Glutamatergic neuron (in vitro differentiated cells): ENCODE measurements at regions not wholly inside any gene's neighbourhood (a gene's known extent, or its start where the extent isn't known, plus 50 kb on each side); places are given as distances from the start of the nearest gene placed in this dataset.

Experiments
- DNase-seq: peaks from one replicate; pipeline ENCODE4 v3.0.0; 2022
- H3K27ac Mint-ChIP-seq: one replicate; pipeline ENCODE4 v1.8.0; 2020; ENCODE audit warnings: mild to moderate bottlenecking, mixed read lengths, inconsistent platforms; ENCODE audit not compliant: unreplicated experiment
- H3K27me3 Mint-ChIP-seq: one replicate; pipeline ENCODE4 v1.8.0; 2020; ENCODE audit warnings: mild to moderate bottlenecking, moderate library complexity, mixed read lengths, inconsistent platforms; ENCODE audit not compliant: unreplicated experiment
- H3K36me3 Mint-ChIP-seq: one replicate; pipeline ENCODE4 v1.8.0; 2020; ENCODE audit warnings: mild to moderate bottlenecking, mixed read lengths, inconsistent platforms; ENCODE audit not compliant: unreplicated experiment
- H3K4me1 Mint-ChIP-seq: one replicate; pipeline ENCODE4 v1.8.0; 2020; ENCODE audit warnings: mild to moderate bottlenecking, low read depth, mixed read lengths, inconsistent platforms; ENCODE audit not compliant: unreplicated experiment
- H3K4me3 Mint-ChIP-seq: one replicate; pipeline ENCODE4 v1.8.0; 2020; ENCODE audit warnings: mild to moderate bottlenecking, mixed read lengths, inconsistent platforms; ENCODE audit not compliant: unreplicated experiment
- H3K9me3 Mint-ChIP-seq: one replicate; pipeline ENCODE4 v1.8.0; 2020; ENCODE audit warnings: mild to moderate bottlenecking, moderate library complexity, mixed read lengths, inconsistent platforms; ENCODE audit not compliant: unreplicated experiment
- TF ChIP-seq, protein P1 (sequence below): fragments of 200-600 bp; sonication (generic); IDR thresholded peaks from one replicate; pipeline ENCODE4 v1.5.0; 2021; ENCODE audit not compliant: partially characterized antibody, unreplicated experiment

DNA sequence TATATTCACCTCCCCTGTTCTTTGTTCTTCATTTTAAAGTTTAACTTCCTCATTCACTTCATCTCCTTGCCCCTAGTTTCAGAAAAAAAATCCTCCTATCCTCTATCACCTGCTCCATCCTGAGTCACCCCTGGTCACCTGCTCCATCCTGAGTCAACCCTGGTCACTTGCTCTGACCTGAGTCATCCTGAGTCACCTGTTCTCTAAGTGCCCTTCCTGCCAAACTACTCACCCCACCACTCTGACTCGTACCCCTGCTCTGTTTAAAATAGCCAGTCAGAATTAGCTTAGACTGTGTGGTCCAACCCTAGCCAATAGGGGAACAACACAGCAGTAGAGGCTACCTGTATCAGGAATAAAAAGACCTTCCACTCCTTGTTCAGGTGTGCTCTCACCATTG is 716.9 kb downstream of the ZBBX start:
- Mint-ChIP-seq H3K27ac (no peak overlapping the region), H3K36me3 (peaks cover 6% of the 10 kb centered on the region), H3K27me3 (no peaks in the 10 kb centered on the region), H3K4me3 (no peak overlapping the region), H3K9me3 (peaks cover 2% of the 10 kb centered on the region), H3K4me1 (no peaks in the 10 kb centered on the region)
- TF ChIP-seq, protein P1, sequence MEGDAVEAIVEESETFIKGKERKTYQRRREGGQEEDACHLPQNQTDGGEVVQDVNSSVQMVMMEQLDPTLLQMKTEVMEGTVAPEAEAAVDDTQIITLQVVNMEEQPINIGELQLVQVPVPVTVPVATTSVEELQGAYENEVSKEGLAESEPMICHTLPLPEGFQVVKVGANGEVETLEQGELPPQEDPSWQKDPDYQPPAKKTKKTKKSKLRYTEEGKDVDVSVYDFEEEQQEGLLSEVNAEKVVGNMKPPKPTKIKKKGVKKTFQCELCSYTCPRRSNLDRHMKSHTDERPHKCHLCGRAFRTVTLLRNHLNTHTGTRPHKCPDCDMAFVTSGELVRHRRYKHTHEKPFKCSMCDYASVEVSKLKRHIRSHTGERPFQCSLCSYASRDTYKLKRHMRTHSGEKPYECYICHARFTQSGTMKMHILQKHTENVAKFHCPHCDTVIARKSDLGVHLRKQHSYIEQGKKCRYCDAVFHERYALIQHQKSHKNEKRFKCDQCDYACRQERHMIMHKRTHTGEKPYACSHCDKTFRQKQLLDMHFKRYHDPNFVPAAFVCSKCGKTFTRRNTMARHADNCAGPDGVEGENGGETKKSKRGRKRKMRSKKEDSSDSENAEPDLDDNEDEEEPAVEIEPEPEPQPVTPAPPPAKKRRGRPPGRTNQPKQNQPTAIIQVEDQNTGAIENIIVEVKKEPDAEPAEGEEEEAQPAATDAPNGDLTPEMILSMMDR, result no peak
- no peak for DNase-seq

DNA sequence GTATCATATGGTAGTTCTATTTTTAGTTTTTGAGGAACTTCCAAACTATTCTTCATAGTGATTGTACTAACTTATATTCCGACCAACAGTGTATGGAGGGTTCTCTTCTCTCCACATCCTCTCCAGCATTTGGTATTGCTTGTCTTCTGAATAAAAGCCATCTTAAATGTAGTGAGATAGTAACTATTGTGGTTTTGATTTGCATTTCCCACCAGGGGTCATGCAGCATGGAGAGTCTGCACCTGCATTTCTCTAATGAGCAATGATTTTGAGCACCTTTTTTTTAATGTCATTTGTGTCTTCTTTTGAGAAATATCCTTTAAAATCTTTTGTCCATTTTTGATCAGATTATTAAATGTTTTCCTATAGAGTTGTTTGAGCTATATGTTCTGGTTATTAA is 718.5 kb downstream of the ZBBX start:
- H3K4me1 Mint-ChIP-seq, result no peaks in the 10 kb centered on the region
- TF ChIP-seq, protein P1, result no peak
- H3K27ac Mint-ChIP-seq, result no peak overlapping the region
- H3K27me3 Mint-ChIP-seq, result no peaks in the 10 kb centered on the region
- DNase-seq, result no peak
- H3K9me3 Mint-ChIP-seq, result peaks cover 2% of the 10 kb centered on the region
- no peak overlapping the region for H3K4me3 Mint-ChIP-seq
- H3K36me3 Mint-ChIP-seq, result peaks cover 6% of the 10 kb centered on the region

DNA sequence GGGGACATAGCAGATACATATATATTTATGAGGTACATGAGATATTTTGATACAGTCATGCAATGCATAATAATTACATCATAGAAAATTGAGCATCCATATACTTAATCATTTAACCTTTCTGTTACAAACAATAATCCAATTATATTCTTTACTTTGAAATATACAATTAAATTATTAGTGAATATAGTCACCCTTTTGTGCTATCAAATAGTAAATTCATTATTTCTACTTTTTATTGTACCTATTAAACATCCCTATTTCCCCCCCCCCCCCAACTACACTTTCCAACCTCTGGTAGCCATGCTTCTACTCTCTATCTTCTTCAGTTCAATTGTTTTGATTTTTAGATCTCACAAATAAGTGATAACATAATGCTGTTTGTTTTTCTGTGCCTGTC is 719.1 kb downstream of the ZBBX start:
- Mint-ChIP-seq H3K27me3 (no peaks in the 10 kb centered on the region), H3K4me3 (no peak overlapping the region), H3K27ac (no peak overlapping the region), H3K9me3 (peaks cover 2% of the 10 kb centered on the region), H3K36me3 (peaks cover 6% of the 10 kb centered on the region), H3K4me1 (no peaks in the 10 kb centered on the region)
- DNase-seq, result no peak
- TF ChIP-seq, protein P1, result no peak

DNA sequence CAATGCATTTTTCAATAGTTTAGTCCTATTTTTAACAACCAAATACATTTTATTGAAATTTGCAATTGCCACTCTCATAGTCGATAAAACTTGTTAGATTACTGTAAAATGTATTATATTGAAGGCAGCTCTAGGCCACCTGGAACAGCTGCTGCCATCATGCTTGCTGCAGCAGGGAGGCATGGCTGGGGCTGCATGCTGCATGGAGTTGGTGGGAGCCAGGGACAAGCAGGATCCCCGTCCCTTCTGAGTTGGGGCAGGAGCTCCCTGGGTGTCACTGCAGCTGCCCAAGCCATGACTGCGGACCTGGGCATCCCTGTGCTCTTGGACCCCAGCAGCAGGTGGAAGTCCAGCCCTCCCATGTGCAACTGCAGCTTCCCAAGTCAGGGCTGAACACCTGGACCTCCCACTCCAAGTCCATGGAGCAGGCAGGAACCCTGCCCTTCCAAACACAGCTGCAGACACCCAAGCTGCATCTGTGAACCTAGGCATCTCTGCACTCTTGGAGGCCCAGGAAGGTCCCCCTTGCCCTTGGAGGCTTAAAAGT is 742.0 kb downstream of the ZBBX start:
- H3K4me3 Mint-ChIP-seq, result no peak overlapping the region
- DNase-seq, result no peak

DNA sequence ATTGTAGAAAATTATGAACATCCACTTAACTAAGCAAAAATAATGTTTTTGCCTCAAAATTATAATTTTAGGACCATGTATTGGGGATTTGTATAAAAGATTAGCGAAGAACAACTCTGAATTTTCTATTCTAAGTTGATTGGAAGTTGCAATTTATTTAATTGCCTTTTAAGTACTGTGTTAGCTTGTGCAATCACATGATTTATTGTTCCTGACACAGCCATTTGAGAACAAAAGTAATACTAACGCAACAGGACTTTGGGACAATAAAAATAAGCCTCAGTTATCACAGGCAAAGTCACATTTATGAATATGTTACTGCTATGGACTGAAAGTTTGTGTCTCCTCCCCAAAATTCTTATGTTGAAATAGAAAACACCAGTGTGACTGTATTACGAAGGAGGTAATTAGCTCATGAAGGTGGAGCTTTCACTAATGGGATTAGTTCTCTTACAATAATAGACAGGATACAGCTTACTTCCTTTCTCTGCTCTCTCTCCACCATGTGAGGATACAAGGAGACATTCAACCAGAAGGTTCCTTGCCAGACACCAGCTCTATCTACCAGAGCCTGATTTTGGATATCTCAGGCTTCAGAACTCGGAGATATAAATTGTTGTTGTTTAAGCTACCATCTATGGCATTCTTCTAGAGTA is 745.9 kb downstream of the ZBBX start:
- Mint-ChIP-seq H3K9me3 (peaks cover 5% of the 10 kb centered on the region), H3K4me3 (no peak overlapping the region), H3K27me3 (peaks cover 3% of the 10 kb centered on the region), H3K36me3 (no peaks in the 10 kb centered on the region), H3K27ac (peak overlapping the region; percentile 19), H3K4me1 (peaks cover 19% of the 10 kb centered on the region)
- no peak for DNase-seq
- TF ChIP-seq, protein P1, result no peak

More for the DNA sequence above, 742.0 kb downstream of the ZBBX start:
- Mint-ChIP-seq H3K27ac (no peak overlapping the region), H3K4me1 (peaks cover 19% of the 10 kb centered on the region), H3K27me3 (peaks cover 3% of the 10 kb centered on the region), H3K9me3 (peaks cover 5% of the 10 kb centered on the region), H3K36me3 (no peaks in the 10 kb centered on the region)
- TF ChIP-seq, protein P1, result no peak
